ENCODE measurements at regions not wholly inside any gene's neighbourhood (a gene's known extent, or its start where the extent isn't known, plus 50 kb on each side); places are given as distances from the start of the nearest gene placed in this dataset.

GRCh38 chr1:5161372-5161771 lies 507.0 kb downstream of the AJAP1 start:
- TF ChIP-seq FOXK2 (IDR thresholded peaks at IDR 0.05), result no peak
- TF ChIP-seq BHLHE40 (IDR thresholded peaks at IDR 0.05; ENCODE audit: borderline replicate concordance), result no peak
- no peak for TF ChIP-seq ARNT (IDR thresholded peaks at IDR 0.05)
- no peak for TF ChIP-seq SP1 (IDR thresholded peaks at IDR 0.05)
- no peak for TF ChIP-seq ELF4 (IDR thresholded peaks at IDR 0.05)
- no peak for TF ChIP-seq CTBP1 (IDR thresholded peaks at IDR 0.05; ENCODE audit: borderline replicate concordance)
- no peak for TF ChIP-seq FOXA1 (IDR thresholded peaks at IDR 0.05)
- TF ChIP-seq PKNOX1 (IDR thresholded peaks at IDR 0.05), result no peak
- no peak for TF ChIP-seq FOXM1 (IDR thresholded peaks at IDR 0.05; ENCODE audit: borderline replicate concordance)
- TF ChIP-seq TARDBP (IDR thresholded peaks at IDR 0.05), result no peak
- TF ChIP-seq L3MBTL2 (conservative IDR thresholded peaks at IDR 0.05), result no peak
- no peak for TF ChIP-seq SUZ12 (IDR thresholded peaks at IDR 0.05)

Measured in HEK293T (cell line).